Fibroblast of lung (primary cell): ENCODE measurements at regions not wholly inside any gene's neighbourhood (a gene's known extent, or its start where the extent isn't known, plus 50 kb on each side); places are given as distances from the start of the nearest gene placed in this dataset.
A peak's percentile ranks its signal among the peaks of the same experiment; 100 is the strongest.

Source experiments
- CTCF ChIP-seq, 2 donors: IDR thresholded peaks in 1 of 2; conservative IDR thresholded peaks in 1 of 2; 1 replicate in 1 of 2; 2 replicates in 1 of 2; pipeline ENCODE4 v1.5.1; 2011 to 2012; ENCODE audit warnings: low read length in 2 of 2, control low read depth in 1 of 2, inconsistent platforms in 1 of 2, low read depth in 1 of 2, mild to moderate bottlenecking in 1 of 2
- EZH2 ChIP-seq: IDR thresholded peaks from 2 replicates; pipeline ENCODE4 v1.5.1; 2012; ENCODE audit warnings: low read length, control low read depth, mild to moderate bottlenecking; ENCODE audit errors: missing control alignments

DNA sequence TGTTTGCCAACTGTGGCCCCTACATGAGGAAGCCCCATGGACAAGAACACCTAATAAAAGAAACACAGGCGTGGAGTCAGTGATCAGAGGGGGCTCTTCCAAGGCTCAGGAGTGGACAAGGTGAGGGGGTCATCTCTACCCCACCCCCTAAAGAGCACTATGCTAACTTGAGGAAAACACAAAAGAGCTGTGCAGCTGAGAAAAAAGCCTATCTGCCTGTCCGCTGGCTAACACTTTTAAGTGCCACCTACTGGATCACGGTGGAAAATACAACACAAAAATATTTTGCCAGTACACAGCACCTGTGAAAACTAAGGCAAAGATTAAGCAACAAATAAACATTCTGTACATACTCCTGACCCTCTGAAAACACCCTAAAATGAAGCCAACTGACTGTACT is 53.1 kb upstream of the COBL start:
- TF ChIP-seq CTCF (conservative IDR thresholded peaks at IDR 0.05 in 1 of 2, IDR thresholded peaks at IDR 0.05 in 1 of 2; ENCODE audit: low read depth in 1 of 2, low read length in 2 of 2) (peak; percentile 27 to 31), EZH2 (no peak)
